PC-9 (cell line): ENCODE measurements at regions not wholly inside any gene's neighbourhood (a gene's known extent, or its start where the extent isn't known, plus 50 kb on each side); places are given as distances from the start of the nearest gene placed in this dataset.

Experiments used
- CTCF ChIP-seq: fragments of 200-600 bp; sonication (generic); conservative IDR thresholded peaks from 2 replicates; pipeline ENCODE4 v1.6.1; 2017; ENCODE audit warnings: mixed run types, antibody characterized with exemption, mild to moderate bottlenecking, moderate library complexity
- EZH2 ChIP-seq: fragments of 200-600 bp; sonication (generic); IDR thresholded peaks from 2 replicates; pipeline ENCODE4 v1.8.0; 2017; ENCODE audit warnings: antibody characterized with exemption, low read depth

GRCh38 chr9:24297931-24298330 is 247.8 kb downstream of the IZUMO3 start:
- TF ChIP-seq CTCF (no peak), EZH2 (no peak)
